Smooth muscle cell (in vitro differentiated cells): ENCODE measurements at regions not wholly inside any gene's neighbourhood (a gene's known extent, or its start where the extent isn't known, plus 50 kb on each side); places are given as distances from the start of the nearest gene placed in this dataset.
A peak's percentile ranks its signal among the peaks of the same experiment; 100 is the strongest.

Experiments used
- DNase-seq: peaks from one replicate; lab custom pipeline; 2025; ENCODE audit not compliant: unreplicated experiment; lab: John Stamatoyannopoulos, UW
- H2AFZ ChIP-seq: fragments of 200-600 bp; sonication (generic); 2 replicates; pipeline ENCODE4 v1.6.0; 2016; ENCODE audit warnings: antibody characterized with exemption, low read depth, mild to moderate bottlenecking
- H3F3A ChIP-seq: fragments of 200-600 bp; sonication (generic); 2 replicates; pipeline ENCODE4 v1.6.0; 2017; ENCODE audit warnings: antibody characterized with exemption, low read depth
- H3K27ac ChIP-seq: fragments of 200-600 bp; sonication (generic); 2 replicates; pipeline ENCODE4 v1.5.1; 2016; ENCODE audit warnings: low read depth, mild to moderate bottlenecking
- H3K27me3 ChIP-seq: fragments of 200-600 bp; sonication (generic); 2 replicates; pipeline ENCODE4 v1.6.1; 2016; ENCODE audit warnings: low read depth, mild to moderate bottlenecking
- H3K36me3 ChIP-seq: fragments of 200-600 bp; sonication (generic); 2 replicates; pipeline ENCODE4 v1.5.1; 2016; ENCODE audit warnings: low read depth
- H3K4me1 ChIP-seq: fragments of 200-600 bp; sonication (generic); 2 replicates; pipeline ENCODE4 v1.5.1; 2016; ENCODE audit warnings: low read depth
- H3K4me2 ChIP-seq: fragments of 200-600 bp; sonication (generic); 2 replicates; pipeline ENCODE4 v1.6.0; 2016; ENCODE audit warnings: mild to moderate bottlenecking
- H3K4me3 ChIP-seq: fragments of 200-600 bp; sonication (generic); 2 replicates; pipeline ENCODE4 v1.5.1; 2016; ENCODE audit warnings: mild to moderate bottlenecking
- H3K79me2 ChIP-seq: fragments of 200-600 bp; sonication (generic); 2 replicates; pipeline ENCODE4 v1.6.0; 2016; ENCODE audit warnings: low read depth, mild to moderate bottlenecking
- H3K9ac ChIP-seq: fragments of 200-600 bp; sonication (generic); 2 replicates; pipeline ENCODE4 v1.6.0; 2016; ENCODE audit warnings: low read depth
- H3K9me3 ChIP-seq: fragments of 200-600 bp; sonication (generic); replicated peaks from 2 replicates; pipeline ENCODE4 v1.5.1; 2016; ENCODE audit warnings: low read depth
- H4K20me1 ChIP-seq: fragments of 200-600 bp; sonication (generic); 2 replicates; pipeline ENCODE4 v1.6.0; 2016; ENCODE audit warnings: low read depth
- WGBS: methylation state at CpG from one replicate; pipeline ENCODE4 v1.1.7; 2016; ENCODE audit warnings: low lambda C conversion rate; 5-methylcytosine and 5-hydroxymethylcytosine counted together
- TF ChIP-seq, protein P1 (sequence below): fragments of 200-600 bp; sonication (generic); IDR thresholded peaks from 2 replicates; pipeline ENCODE4 v1.5.1; 2017; ENCODE audit warnings: borderline replicate concordance, mild to moderate bottlenecking, antibody characterized with exemption; ENCODE audit not compliant: insufficient read depth, poor library complexity, severe bottlenecking

DNA sequence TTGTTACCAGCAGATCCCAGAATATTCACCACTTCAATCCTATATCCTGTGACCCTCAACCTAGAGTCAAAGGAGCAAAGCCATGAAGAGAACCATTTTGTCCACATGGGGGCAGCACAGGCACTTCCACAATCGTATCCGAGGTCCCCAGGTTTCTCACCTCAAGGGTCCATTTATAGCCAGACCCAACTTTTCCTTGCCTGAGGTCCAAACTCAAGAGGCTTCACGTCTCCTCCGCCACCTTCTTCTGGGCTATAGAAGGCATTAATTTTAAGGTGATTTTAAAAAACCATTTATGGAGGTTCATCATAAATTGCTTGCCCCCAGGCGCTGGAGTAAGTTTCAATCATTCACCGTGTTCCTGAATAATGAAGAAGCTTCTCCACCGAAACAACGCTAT, 111.6 kb upstream of the NABP1 start:
- DNase-seq = peak; percentile 8
- 50% methylated on average over 8 of the region's 8 CpGs for WGBS
- H3K9me3 ChIP-seq = no peaks in the 10 kb centered on the region

GRCh38 chr2:191567206-191567605, 110.7 kb upstream of the NABP1 start:
- 86% methylated on average over 3 of the region's 3 CpGs for WGBS
- DNase-seq = no peak
- H3K4me1 ChIP-seq = peaks cover 11% of the 10 kb centered on the region
- no peak overlapping the region for H3K27ac ChIP-seq
- no peaks in the 10 kb centered on the region for H3K9me3 ChIP-seq
- H3K36me3 ChIP-seq = no peaks in the 10 kb centered on the region
- no peak overlapping the region for H2AFZ ChIP-seq
- H3K27me3 ChIP-seq = no peaks in the 10 kb centered on the region
- H3K4me2 ChIP-seq = no peak overlapping the region
- H3F3A ChIP-seq = peaks cover 4% of the 10 kb centered on the region
- no peak overlapping the region for H3K9ac ChIP-seq
- H3K4me3 ChIP-seq = no peak overlapping the region
- H4K20me1 ChIP-seq = no peaks in the 10 kb centered on the region
- no peaks in the 10 kb centered on the region for H3K79me2 ChIP-seq
- TF ChIP-seq, protein P1, sequence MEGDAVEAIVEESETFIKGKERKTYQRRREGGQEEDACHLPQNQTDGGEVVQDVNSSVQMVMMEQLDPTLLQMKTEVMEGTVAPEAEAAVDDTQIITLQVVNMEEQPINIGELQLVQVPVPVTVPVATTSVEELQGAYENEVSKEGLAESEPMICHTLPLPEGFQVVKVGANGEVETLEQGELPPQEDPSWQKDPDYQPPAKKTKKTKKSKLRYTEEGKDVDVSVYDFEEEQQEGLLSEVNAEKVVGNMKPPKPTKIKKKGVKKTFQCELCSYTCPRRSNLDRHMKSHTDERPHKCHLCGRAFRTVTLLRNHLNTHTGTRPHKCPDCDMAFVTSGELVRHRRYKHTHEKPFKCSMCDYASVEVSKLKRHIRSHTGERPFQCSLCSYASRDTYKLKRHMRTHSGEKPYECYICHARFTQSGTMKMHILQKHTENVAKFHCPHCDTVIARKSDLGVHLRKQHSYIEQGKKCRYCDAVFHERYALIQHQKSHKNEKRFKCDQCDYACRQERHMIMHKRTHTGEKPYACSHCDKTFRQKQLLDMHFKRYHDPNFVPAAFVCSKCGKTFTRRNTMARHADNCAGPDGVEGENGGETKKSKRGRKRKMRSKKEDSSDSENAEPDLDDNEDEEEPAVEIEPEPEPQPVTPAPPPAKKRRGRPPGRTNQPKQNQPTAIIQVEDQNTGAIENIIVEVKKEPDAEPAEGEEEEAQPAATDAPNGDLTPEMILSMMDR = no peak

More for the DNA sequence above, 111.6 kb upstream of the NABP1 start:
- Histone ChIP-seq H3F3A (peaks cover 4% of the 10 kb centered on the region), H3K36me3 (no peaks in the 10 kb centered on the region), H2AFZ (no peak overlapping the region), H4K20me1 (no peaks in the 10 kb centered on the region), H3K4me3 (no peak overlapping the region), H3K4me2 (peak overlapping the region; percentile 35), H3K79me2 (no peaks in the 10 kb centered on the region), H3K27me3 (no peaks in the 10 kb centered on the region), H3K27ac (no peak overlapping the region), H3K4me1 (peaks cover 6% of the 10 kb centered on the region), H3K9ac (no peak overlapping the region)
- TF ChIP-seq, protein P1 = peak; percentile 81

DNA sequence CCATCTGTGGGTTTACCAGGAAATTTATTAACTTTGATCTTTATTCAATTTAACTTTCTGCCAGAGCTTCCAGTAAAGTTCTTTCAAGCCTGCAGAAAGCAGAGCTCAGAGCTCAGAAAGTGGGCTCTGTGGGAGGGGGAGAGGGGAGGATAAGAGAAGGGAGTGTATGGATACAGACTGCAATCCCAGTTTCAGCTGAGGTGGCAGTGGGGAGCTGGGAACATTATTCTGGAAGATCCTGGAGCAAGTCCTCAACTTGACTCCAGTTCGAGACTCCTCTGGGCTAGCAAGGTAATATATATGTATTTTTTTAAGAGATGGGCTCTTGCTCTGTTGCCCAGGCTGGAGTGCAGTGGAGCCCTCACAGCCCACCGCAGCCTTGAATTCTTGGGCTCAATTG, 108.9 kb upstream of the NABP1 start:
- Histone ChIP-seq H3F3A (peaks cover 4% of the 10 kb centered on the region), H3K4me3 (no peak overlapping the region), H4K20me1 (no peaks in the 10 kb centered on the region), H2AFZ (no peak overlapping the region), H3K4me2 (no peak overlapping the region), H3K27ac (no peak overlapping the region), H3K9ac (no peak overlapping the region), H3K36me3 (no peaks in the 10 kb centered on the region), H3K79me2 (no peaks in the 10 kb centered on the region), H3K9me3 (no peaks in the 10 kb centered on the region), H3K27me3 (no peaks in the 10 kb centered on the region), H3K4me1 (peaks cover 11% of the 10 kb centered on the region)
- 100% methylated on average over 2 of the region's 2 CpGs for WGBS
- no peak for DNase-seq
- TF ChIP-seq, protein P1 = no peak

DNA sequence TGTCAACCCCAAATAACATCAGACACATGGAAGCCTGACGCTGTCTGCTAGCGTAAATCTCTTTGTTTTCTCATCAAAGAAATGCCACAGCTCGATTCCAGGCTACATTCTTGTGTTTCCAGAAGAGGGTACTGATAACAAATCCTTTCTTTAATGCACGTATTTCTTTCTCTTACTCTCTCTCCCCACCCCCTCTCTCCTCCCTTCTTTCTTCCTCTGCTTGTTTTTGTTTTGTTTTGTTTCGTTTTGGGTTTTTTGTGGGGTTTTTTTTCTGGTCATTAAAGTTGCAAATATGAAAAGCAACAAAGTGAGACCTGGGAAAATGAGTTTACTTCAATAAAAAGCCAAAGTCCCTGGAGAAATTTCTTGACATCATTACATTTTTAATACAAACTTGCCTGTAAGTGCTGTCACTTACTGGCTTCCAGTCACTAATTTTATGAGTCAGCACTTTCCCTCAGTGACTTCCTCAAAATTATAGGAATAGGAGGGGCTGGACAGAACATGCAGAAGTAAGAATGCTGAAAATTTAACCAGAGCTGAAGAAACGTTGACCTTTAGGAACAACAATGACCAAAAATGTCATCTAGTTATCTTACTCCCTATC, 106.7 kb upstream of the NABP1 start:
- Histone ChIP-seq H3K27me3 (no peaks in the 10 kb centered on the region), H3F3A (peaks cover 4% of the 10 kb centered on the region), H3K4me1 (peaks cover 11% of the 10 kb centered on the region), H3K4me2 (peak overlapping the region; percentile 89), H3K9me3 (no peaks in the 10 kb centered on the region), H3K4me3 (peak overlapping the region; percentile 48), H2AFZ (peak overlapping the region; percentile 99), H4K20me1 (no peaks in the 10 kb centered on the region), H3K36me3 (no peaks in the 10 kb centered on the region), H3K27ac (no peak overlapping the region), H3K79me2 (no peaks in the 10 kb centered on the region), H3K9ac (peak overlapping the region; percentile 56)
- WGBS = 10% methylated on average over 6 of the region's 6 CpGs
- DNase-seq = no peak
- TF ChIP-seq, protein P1 = no peak
